Esophagus squamous epithelium (tissue), 4 donors: ENCODE measurements at regions not wholly inside any gene's neighbourhood (a gene's known extent, or its start where the extent isn't known, plus 50 kb on each side); places are given as distances from the start of the nearest gene placed in this dataset.

Experiments
- CTCF ChIP-seq, 6 experiments: fragments of 450-650 bp in 4 of 6; fragments of 200-600 bp in 2 of 6; sonication (generic) in 2 of 6; IDR thresholded peaks; one replicate each; pipeline ENCODE4 v1.5.1; 2016 to 2019; ENCODE audit warnings: antibody characterized with exemption in 6 of 6, mild to moderate bottlenecking in 4 of 6, moderate library complexity in 4 of 6
- POLR2A ChIP-seq, 4 donors: fragments of 450-650 bp; IDR thresholded peaks; one replicate each; pipeline ENCODE4 v1.6.1; 2017; ENCODE audit warnings: antibody characterized with exemption in 4 of 4, mild to moderate bottlenecking in 4 of 4, moderate library complexity in 3 of 4

GRCh38 chr2:134087371-134087921, 166.4 kb upstream of the MGAT5 start:
- no peak for TF ChIP-seq CTCF (IDR thresholded peaks at IDR 0.05)
- no peak for TF ChIP-seq POLR2A (IDR thresholded peaks at IDR 0.05)
